ENCODE measurements at regions not wholly inside any gene's neighbourhood (a gene's known extent, or its start where the extent isn't known, plus 50 kb on each side); places are given as distances from the start of the nearest gene placed in this dataset.

GRCh38 chr5:135649435-135649834 is 70.6 kb upstream of the CXCL14 start:
- no peak for DNase-seq (ENCODE audit: low spot score in 2 of 2)
- Histone ChIP-seq H3K27ac (no peak overlapping the region), H3K9me3 (no peaks in the 10 kb centered on the region), H3K36me3 (no peaks in the 10 kb centered on the region), H3K4me3 (no peak overlapping the region), H3K27me3 (no peaks in the 10 kb centered on the region), H3K4me1 (peaks cover 0 to 12% (median 0%) of the 10 kb centered on the region in 4 donors)
- WGBS, 2 donors, result 90 to 94% methylated on average over 3 of the region's 3 CpGs
- TF ChIP-seq POLR2A (IDR thresholded peaks at IDR 0.05) (no peak), EP300 (IDR thresholded peaks at IDR 0.05) (no peak)
- TF ChIP-seq, protein P1, sequence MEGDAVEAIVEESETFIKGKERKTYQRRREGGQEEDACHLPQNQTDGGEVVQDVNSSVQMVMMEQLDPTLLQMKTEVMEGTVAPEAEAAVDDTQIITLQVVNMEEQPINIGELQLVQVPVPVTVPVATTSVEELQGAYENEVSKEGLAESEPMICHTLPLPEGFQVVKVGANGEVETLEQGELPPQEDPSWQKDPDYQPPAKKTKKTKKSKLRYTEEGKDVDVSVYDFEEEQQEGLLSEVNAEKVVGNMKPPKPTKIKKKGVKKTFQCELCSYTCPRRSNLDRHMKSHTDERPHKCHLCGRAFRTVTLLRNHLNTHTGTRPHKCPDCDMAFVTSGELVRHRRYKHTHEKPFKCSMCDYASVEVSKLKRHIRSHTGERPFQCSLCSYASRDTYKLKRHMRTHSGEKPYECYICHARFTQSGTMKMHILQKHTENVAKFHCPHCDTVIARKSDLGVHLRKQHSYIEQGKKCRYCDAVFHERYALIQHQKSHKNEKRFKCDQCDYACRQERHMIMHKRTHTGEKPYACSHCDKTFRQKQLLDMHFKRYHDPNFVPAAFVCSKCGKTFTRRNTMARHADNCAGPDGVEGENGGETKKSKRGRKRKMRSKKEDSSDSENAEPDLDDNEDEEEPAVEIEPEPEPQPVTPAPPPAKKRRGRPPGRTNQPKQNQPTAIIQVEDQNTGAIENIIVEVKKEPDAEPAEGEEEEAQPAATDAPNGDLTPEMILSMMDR (IDR thresholded peaks at IDR 0.05), result no peak

GRCh38 chr5:135648116-135648515 is 69.3 kb upstream of the CXCL14 start:
- WGBS, 2 donors, result 68 to 69% methylated on average over 2 of the region's 2 CpGs
- TF ChIP-seq, protein P1 (IDR thresholded peaks at IDR 0.05), result no peak
- TF ChIP-seq EP300 (IDR thresholded peaks at IDR 0.05) (no peak), POLR2A (IDR thresholded peaks at IDR 0.05) (no peak)
- H3K27me3 ChIP-seq, result no peaks in the 10 kb centered on the region
- no peaks in the 10 kb centered on the region for H3K36me3 ChIP-seq
- DNase-seq (ENCODE audit: low spot score in 2 of 2), result no peak
- H3K27ac ChIP-seq, result no peak overlapping the region
- no peak overlapping the region for H3K4me3 ChIP-seq
- peaks cover 0 to 12% (median 0%) of the 10 kb centered on the region in 4 donors for H3K4me1 ChIP-seq
- no peaks in the 10 kb centered on the region for H3K9me3 ChIP-seq

- DNase-seq (ENCODE audit: low spot score in 2 of 2), result peak; percentile 15 to 20
- H3K27me3 ChIP-seq, result no peaks in the 10 kb centered on the region
- WGBS, 2 donors, result 77 to 82% methylated on average over 8 of the region's 8 CpGs
- TF ChIP-seq POLR2A (IDR thresholded peaks at IDR 0.05) (no peak), EP300 (IDR thresholded peaks at IDR 0.05) (no peak)
- TF ChIP-seq, protein P1 (IDR thresholded peaks at IDR 0.05), result no peak
- no peak overlapping the region for H3K4me3 ChIP-seq
- no peaks in the 10 kb centered on the region for H3K9me3 ChIP-seq
- peaks cover 0 to 12% (median 0%) of the 10 kb centered on the region in 4 donors for H3K4me1 ChIP-seq
- peak overlapping the region in 2 of 4 donors; percentile 10 to 20 for H3K27ac ChIP-seq
- H3K36me3 ChIP-seq, result no peaks in the 10 kb centered on the region
These were observed 66.8 kb upstream of the CXCL14 start for GRCh38 chr5:135645336-135646180.

GRCh38 chr5:135644816-135645215 is 66.0 kb upstream of the CXCL14 start:
- DNase-seq (ENCODE audit: low spot score in 2 of 2), result no peak
- H3K36me3 ChIP-seq, result no peaks in the 10 kb centered on the region
- H3K4me1 ChIP-seq, result peaks cover 0 to 12% (median 0%) of the 10 kb centered on the region in 4 donors
- WGBS, 2 donors, result 93 to 97% methylated on average over 6 of the region's 6 CpGs
- no peaks in the 10 kb centered on the region for H3K9me3 ChIP-seq
- no peak overlapping the region for H3K4me3 ChIP-seq
- TF ChIP-seq EP300 (IDR thresholded peaks at IDR 0.05) (no peak), POLR2A (IDR thresholded peaks at IDR 0.05) (no peak)
- TF ChIP-seq, protein P1 (IDR thresholded peaks at IDR 0.05), result no peak
- no peaks in the 10 kb centered on the region for H3K27me3 ChIP-seq
- H3K27ac ChIP-seq, result no peak overlapping the region
